HG02870 (cell line): ENCODE measurements at regions not wholly inside any gene's neighbourhood (a gene's known extent, or its start where the extent isn't known, plus 50 kb on each side); places are given as distances from the start of the nearest gene placed in this dataset.

ENCODE experiments used
- ATAC-seq: cut with Tn5 transposase; IDR thresholded peaks from one replicate; pipeline ENCODE4 v1.9.1; 2021; ENCODE audit warnings: mild to moderate bottlenecking, moderate library complexity; ENCODE audit not compliant: unreplicated experiment

- ATAC-seq: no peak
Observed at GRCh38 chr9:13505797-13506196, 226.3 kb upstream of the MPDZ start.

DNA sequence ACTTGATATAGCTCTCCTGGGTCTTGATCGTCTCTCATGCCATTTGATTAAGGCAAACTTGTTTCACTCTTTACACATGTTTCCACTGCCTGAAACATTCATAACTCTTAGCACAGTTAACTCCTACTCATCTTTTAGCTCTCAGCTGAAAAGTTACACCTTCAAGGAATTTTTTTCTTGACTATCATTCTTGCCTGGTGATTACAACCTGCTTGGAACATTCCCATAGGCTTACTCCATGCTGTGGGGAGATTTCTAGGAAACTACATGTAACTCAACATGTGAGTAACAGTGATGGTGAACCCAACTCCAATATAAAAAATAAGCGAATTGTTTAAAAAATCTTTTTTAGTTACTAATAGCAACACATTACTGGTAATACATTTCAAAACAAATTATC is 224.1 kb upstream of the MPDZ start:
- no peak for ATAC-seq

- ATAC-seq: no peak
Observed at GRCh38 chr9:13502484-13502883, 223.0 kb upstream of the MPDZ start.

- no peak for ATAC-seq
Observed at GRCh38 chr9:13501018-13501417, 221.5 kb upstream of the MPDZ start.

DNA sequence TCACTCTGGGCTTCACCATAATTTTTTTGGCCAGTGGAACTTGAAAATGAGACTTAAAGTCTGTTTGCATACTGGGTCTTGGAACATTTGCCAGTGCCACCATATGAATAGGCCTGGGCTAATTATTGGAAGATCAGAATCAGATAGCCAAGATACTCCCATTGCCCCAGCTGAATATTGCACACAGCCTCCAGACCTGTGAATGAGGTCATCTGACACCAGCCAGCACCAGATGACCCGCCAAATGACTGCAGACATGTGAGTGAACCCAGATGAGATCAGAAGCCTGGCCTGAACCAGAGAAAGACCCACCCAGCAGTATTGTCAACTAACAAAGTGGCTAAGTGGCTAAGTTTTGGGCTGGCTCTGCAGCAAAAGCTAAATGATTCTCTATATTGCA is 220.5 kb upstream of the MPDZ start:
- ATAC-seq: no peak

DNA sequence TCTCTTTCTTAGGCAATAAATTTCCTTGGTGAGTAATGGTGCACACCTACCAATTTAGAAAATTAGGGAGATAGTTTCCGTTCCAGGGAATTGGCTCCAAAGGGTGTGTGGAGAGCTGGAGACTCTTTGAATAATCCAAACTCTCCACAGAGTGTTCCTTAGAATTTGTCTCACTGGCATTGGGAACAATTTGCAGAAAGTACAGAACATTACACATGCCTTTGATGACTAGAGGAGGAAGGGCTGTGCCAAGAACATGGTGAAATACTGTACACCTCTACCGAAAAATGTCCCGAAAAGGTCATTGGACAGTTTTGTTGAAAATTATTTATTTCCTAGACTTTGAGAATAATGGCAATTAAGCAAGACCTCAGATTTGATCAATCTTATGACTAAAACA is 214.2 kb upstream of the MPDZ start:
- ATAC-seq: no peak

DNA sequence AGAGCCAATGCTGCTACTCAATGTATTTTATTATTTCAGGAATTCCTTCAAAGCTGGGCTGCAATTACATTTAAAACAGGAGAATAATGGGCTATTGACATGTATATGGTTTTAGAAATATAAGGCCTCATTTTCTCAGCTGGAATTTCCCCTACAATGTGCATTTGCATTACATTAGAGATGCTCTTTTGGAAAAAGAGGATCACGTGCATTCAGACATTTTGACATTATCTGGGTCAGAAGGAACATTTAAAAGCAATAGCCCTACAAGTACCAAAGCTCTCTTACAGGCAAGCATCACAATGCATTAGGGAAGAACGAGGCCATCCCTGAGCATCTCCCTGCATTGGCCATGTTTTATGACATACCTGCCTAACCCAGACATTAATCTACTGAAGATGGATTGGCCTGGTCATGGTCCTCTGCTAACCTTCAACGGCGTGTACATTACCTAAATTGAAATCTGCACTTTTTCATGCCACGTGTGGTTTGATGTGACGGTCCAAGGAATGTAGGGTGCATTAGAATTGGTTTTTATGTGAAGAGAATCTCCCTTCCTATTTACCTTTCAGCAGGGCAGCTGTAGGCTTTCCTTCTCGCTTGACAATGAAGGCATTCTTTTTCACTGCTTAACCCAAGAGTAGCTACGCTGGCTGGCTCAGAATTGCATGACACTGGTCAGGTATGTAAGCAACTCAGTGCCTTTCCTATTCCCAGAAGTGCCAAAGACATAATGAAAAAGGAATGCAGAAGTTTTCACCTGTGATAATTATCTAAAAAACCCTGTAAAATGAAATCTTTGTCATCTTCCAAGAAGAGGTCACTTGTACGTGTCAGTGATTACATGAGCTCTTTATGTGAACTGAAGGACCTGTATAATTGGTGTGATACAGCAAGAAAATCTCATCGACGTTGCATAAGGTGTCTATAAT is 212.3 kb upstream of the MPDZ start:
- no peak for ATAC-seq

DNA sequence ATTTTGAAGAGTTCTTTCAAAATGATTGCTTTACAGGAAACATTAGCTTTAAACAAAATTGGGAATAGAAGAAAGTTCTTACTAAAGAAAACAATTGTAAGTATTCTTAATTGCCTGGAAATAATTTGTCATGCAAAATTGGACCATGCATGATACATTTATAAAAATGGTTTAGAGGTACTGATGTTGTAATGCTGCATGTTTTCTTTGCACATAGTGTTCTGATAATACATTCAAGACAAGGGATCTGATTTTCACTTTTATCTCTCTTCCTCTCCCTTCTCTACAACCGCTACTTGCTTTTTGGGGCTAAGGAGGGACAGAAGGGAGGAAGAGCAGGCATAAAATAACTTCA is 211.6 kb upstream of the MPDZ start:
- no peak for ATAC-seq

- no peak for ATAC-seq
Observed at GRCh38 chr9:13487936-13488335, 208.4 kb upstream of the MPDZ start.

DNA sequence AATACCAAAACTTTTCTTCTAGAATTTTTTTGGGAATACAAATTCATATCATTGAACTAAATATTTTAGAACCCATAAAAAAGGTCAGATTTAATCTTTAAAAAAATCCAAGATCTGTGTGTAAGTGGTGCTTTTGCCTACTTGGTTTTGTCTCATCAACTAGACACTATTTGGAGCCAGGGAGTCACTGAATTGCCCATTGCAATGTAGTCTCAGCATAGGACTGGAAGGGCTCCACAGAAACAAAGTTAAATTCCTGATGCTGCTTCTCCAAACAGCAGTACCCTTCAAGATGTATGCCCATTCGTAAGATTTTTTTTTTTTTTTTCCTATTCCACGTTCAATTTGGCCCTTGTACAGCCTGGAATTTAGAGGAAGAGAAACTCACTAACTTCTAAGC is 208.0 kb upstream of the MPDZ start:
- ATAC-seq: no peak

DNA sequence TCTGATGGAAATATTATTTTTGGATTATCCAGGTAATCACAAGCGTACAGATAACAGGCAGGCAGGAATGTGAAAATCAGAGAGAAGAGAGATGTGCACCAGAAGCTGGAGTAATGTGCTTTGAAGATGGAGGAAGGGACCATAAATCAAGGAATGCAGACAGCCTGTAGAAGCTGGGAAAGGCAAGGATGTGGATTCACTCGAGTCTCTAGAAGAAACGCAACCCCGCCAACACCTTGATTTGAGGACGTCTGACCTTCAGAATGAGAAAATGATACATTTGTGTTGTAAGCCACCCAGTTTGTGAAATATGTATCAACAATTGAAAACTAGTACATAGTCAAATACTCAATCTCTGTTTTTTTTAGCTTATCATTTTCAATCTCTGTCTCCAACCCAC is 207.6 kb upstream of the MPDZ start:
- ATAC-seq: no peak

GRCh38 chr9:13485068-13485596 is 205.6 kb upstream of the MPDZ start:
- ATAC-seq: no peak

GRCh38 chr9:13484186-13484585 is 204.7 kb upstream of the MPDZ start:
- no peak for ATAC-seq

DNA sequence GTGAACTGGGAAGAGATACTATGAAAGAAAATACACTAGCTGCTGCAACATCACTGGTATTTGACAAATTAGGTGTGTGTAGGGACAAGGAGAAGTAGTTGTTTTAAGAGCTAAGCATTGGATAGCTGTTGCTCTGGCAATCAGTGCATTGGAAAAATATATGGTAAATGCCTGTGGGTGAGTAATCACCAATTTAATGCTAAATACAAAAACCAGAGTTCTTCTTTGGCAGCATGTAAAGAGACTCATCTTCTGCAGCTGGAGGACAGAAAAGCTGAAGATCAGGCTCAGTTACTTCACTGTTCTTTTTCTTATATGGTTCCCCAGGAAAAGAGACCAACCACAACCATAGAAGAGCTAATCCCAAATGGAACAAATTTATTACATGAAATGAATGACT is 201.8 kb upstream of the MPDZ start:
- ATAC-seq: no peak

DNA sequence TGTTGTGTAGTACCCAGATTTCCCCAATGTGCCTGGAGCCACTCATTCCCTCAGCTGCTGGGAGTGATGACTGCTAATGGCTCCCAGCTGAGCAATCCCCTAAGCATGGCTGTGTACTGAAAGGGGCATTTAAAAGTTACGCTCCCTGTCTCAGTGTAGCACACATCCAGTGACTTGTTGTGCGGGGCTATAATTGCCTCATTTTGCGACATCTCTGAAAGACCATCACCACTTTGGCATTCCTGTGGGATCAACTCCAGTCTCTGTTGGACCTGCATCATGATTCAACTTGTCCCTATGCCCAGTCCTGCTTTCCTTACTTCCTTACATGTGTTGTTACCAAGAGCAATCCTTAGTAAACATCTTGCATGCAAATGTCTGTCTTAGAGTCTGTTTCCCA is 201.2 kb upstream of the MPDZ start:
- no peak for ATAC-seq

DNA sequence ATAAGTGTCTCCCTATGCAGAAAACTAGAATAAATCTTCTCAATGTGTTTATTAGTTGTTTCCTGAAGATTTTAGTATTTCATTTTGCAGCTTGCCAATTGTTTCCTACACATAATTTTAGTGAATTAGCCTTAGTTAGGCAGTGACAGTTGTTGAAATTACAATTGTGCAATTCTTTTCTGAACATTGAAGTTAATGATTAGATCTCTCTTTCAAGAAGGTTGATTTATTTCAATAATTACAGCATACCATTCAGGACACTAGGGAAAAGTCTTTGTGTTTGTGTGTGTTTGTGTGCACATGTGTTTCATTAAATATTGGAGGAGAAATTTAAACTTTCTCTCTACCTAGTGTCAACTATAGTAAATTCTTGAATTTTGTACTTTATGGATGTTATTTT is 199.6 kb upstream of the MPDZ start:
- no peak for ATAC-seq

DNA sequence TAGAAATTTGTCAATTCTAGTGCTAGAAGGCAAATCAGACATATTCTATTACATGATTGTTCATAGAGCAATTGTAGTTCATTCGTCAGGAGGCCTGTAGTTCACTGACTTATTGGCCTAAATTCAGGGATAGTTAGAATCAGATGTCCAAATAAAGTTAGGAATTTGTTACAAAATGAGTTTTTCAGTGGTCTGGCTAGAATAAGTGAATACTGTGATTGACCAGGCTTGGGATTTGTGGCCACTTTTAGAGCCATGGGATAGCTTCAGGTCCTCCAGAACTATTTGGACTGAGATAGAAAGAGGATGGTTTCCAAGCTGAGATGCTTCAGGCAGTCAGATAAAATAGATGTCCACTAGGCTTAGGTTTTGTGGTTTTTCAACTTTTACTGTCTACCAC is 199.1 kb upstream of the MPDZ start:
- no peak for ATAC-seq

GRCh38 chr9:13478160-13478559 is 198.7 kb upstream of the MPDZ start:
- ATAC-seq: no peak

DNA sequence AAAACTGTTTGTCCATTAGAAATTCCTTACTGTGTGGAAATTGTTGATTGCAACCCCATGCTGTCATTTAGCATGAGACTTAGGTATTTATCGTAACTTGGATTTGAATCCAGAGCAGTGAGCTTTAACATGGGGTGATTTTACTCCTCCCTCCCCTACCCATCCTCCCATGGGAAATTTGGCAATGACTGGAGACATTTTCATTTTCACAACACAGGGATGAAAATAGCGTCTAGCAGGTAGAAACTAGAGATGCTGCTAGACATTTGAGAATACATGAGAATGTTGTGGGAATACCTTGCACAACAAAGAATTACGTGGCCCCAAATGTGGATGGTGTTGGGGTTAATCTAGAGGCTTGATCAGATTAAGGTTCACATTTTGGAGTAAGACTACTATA is 191.3 kb upstream of the MPDZ start:
- ATAC-seq: no peak

DNA sequence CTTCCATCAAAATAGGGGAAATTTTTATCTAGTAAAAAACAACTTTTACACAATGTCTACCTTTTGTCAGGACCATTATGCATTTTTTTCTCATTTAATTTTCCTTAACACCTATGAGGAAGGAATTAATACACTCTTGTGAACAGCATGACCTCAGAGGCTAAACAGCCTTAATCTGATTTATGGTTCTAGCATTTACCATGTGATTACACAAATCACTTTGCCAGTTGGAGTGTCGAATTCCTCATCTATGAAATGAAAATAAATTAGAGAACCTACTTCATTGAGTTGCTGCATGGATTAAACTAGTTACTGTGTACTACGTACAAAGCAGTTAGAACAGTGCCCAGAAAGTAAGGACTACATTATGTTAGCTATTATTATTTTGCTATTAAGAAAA is 187.7 kb upstream of the MPDZ start:
- no peak for ATAC-seq

GRCh38 chr9:13461414-13461991 is 182.0 kb upstream of the MPDZ start:
- ATAC-seq: no peak

- ATAC-seq: no peak
Observed at GRCh38 chr9:13459071-13459470, 179.6 kb upstream of the MPDZ start.
